Middle frontal gyrus (tissue), 1 donor: ENCODE measurements at regions not wholly inside any gene's neighbourhood (a gene's known extent, or its start where the extent isn't known, plus 50 kb on each side); places are given as distances from the start of the nearest gene placed in this dataset.
"Not testable (repeated sequence)": the region's sequence is repeated elsewhere in the genome, so short reads cannot be mapped to it uniquely, and the experiment has no call there.

Experiments used
- DNase-seq: peaks from one replicate; pipeline ENCODE4 v3.0.0-alpha.2; 2015; ENCODE audit warnings: low spot score; ENCODE audit errors: extremely low spot score

DNA sequence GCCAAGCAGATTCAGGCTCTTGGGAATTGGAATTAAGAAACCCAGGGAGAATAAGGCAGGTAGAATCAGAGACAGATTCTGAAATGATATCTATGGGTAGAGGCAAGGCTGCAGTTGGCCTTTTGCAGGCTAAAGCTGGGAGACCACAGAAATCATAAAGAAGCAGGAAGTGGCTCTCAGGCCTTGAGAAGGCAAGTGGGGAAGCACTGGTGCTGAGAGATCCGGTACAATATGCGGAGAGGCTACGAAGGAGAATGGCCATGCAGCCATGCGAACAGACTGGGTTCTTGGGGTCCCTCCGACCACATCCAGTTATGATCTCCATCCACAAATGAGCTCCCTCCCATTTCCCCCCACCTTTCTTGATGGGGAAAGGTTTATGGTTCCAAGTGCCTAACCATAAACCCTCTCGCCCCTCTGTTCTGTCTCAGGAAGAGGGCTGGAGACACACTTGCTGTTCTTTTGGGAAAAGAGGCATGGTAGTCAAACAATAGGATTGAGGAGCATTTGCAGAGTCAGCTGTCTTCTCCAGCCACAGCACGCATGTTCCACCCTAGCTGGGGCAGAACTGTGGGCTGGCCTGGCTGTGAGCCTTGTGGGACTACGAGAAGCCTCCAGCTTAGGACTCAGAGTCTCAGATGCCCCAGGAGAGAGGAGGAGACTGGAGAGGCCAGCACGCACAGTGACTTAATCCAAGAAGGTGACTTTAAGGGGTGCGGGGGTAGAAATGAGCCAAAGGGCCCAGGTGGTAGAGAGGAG, 99.6 kb downstream of the RPLP1 start:
- no peak for DNase-seq

DNA sequence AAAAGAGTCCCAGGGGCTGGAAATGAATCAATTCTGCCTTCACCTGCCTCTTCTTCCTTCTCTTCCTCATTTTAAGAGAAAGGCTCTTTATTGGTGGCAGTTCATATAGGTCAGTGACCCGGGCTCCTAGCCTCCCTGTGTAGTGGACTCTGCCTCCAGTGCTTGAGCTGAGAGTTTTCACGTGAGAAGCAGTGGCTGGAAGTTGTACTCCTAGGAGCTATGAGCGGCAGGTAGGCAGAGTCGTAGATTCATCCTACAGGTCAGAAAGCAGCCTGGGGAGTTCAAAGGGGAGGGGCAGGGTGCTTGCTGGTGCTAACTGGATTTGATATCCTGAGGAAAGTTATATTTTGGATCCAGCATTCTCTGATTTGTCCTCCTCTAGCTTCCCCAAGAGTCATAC, 101.1 kb downstream of the RPLP1 start:
- no peak for DNase-seq

DNA sequence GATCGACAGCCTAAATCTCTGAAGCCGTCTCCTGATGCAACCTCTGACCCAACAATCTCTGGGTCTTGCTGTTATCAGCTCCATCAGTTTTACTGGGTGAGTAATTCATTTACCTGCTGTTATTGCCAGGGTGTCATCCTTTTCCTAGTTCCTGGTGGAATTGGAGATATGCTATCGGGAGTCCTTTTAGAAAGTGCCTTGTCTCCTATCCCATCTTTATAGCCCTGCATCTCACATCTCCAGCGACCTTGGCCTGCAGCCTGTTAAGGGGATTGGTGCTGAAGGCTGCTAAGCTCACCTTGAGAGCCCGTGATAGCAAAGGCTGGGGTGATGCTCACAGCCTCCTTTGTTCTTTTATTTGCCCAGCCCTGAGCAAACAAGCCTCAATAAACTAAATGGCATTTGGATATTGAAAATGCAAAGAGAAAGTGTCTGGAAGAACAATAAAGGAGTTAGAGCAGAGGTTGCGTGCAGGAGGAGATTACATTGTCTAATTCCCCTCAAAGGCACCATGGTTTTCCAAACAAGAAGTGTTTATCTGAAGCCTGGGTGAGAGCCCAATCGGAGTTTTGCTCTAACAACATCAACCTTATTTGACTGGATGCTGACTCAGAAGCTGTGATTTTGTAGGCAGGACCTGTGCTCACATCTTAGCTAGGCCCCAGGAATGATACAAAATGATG, 101.8 kb downstream of the RPLP1 start:
- DNase-seq = no peak

DNA sequence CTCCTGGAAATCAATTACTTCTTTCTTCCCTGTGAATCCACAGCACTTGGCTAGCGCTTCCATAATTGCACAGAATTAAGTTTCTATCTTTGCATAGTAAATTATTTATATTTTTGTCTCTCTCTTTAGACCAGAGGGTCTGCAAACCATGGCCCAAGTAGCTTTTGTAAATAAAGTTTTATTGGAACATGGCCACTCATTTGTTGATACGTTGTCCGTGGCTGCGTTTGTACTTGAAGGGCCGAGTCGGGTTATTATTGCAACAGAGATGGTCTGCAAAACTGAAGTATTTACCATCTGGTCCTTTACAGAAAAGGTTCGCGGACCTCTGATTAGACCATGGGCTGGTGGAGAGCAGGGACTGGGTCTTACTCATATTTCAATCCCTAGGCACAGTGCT, 102.5 kb downstream of the RPLP1 start:
- no peak for DNase-seq

DNA sequence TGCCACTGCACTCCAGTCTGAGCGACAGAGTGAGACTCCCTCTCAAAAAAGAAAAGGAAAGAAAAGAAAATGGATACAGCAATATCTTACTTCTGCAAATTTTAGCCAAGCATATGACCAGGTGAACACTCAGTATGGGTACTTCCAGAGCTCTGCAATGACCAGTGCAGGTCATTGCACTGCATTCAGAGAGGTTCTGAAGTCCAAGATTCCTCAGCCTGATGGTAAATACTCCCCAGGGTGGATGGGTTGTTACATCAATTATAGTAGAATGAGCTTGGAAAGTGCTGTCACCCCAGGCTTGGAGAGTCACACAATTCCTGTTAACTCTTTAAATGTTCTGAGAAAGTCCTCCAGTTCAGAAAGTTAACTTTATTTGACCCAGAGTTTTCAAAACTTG, 103.7 kb downstream of the RPLP1 start:
- DNase-seq = no peak

DNA sequence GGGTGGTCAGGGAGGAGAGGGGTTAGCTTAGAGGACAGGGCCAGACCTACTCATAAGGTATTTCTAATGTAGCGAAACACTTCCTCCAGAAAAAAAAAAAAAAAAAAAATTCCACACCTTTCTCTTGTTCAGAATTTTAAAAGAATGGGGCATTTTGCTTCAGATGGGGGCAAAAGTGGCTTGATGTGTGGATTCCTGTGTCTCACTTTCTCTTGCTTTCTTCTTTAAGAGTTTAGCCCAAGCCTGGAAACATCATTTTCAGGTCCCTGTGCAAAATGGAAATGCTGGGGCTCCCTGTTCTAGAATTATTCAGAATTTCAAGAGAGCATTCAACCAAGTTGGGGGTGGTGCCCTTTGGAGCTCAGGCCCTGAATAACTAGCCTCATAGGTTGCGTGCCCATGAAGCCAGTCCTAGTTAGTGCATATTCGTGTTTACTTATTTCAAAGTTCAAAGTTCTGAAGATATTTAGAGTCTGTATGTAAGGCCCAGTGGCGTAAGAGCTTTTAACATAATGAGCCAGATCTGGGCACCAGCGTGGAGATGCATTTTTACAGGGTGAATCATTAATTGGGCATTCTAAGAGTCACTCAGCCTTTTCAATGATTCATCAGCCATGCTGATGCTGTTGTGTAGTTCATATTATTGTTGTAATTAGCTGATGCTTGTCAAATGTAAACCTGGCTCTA, 104.5 kb downstream of the RPLP1 start:
- DNase-seq = no peak

DNA sequence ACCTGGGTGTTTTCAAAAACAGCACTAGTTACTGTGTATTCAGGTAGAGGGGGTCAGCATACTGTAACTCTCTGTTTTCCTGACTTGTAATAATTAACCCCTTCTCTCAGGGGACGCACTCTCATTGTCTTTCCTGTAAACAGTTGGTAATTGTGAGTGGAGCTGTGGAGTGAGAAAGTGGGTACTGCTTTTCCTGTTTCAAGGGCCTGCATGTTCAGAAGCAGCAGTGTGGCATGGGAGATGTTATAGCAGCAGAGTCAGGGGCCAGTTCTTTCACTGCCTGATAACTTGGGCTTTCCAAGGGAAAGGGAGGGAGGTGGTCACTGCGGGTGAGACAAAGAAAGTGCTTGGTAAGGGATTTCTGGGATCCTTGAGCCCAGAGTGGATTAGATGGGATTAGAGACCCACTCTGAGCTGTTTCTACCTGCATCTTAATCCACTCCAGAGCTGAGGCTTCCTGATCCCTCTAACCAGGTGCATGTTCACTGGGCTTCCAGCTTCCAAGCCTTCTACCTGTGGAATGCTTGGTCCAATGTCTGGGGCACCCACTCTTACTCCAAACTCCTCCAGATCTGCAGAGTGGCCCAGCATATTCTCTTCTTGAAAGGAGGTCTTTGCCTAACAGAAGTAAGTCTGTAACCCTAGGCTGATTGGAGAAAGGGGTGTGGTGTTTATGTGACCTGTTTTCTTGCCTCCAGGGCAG, 105.2 kb downstream of the RPLP1 start:
- no peak for DNase-seq

DNA sequence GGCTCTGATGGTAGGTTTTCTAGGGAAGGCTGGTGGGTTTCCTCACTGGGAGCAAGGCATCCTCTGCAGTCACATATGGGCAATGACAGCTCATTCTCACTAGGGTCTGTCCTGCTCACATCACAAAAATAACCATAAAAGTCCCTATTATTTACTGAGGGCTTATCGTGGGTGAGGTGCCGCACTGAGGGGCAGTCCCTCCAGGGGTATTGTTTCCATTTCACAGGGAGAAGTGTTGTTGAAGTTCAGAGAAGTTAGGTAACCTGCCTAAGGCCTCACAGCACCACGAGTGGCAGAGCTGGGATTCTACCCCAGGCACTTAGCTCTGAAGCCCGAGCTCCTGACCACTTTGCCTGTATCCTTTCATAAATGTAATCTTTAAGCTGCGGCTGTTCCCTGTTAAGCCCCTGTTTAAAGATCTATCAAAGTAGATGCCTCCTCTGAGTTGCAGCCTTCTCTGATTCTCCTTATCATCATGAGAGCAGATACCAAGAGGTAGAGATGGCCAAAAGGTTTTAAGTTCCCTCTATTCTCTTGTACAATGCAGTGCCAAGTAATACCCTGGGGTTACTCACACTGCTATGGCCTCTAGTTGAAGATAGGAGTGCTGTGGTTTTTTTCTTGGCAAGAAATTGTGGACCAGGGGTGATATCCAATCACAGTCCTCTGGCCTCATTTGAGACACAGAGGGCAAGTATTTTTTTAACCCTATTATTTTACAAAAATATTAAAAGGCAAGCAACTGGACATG, 107.0 kb downstream of the RPLP1 start:
- no peak for DNase-seq

DNA sequence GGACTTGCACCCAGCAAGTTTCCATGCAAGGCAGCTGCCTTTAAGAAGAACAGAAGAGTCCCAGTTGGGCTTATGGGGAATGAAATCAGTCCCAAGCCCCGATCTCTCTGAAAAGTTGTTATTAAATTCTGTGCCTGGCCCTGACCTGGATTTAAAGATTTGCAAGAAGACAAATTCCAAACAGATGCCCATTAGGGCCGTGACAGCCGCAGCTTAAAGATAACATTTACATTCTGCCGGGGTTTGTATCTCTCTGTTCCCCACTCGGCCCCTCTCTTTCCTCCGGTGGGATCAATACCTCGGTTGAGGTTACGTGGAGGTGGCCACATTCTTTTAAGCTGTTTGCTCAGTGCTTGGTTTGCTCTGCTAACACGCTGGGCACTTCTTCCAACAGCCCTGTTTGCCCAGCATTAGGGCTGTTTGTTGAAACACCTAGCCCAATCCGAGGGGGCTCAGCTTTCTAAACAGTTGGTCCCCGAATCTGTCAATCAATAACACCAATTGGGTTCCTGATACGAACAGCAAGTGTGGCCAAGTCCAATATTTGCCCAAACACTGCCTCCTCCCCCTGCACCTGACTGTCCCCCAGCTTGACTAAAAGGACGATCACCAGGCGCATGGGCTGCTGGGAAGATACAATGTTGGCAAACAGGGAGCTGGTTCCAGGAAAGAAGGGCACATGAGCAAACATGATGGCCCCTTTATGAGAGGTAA, 108.6 kb downstream of the RPLP1 start:
- DNase-seq = no peak

DNA sequence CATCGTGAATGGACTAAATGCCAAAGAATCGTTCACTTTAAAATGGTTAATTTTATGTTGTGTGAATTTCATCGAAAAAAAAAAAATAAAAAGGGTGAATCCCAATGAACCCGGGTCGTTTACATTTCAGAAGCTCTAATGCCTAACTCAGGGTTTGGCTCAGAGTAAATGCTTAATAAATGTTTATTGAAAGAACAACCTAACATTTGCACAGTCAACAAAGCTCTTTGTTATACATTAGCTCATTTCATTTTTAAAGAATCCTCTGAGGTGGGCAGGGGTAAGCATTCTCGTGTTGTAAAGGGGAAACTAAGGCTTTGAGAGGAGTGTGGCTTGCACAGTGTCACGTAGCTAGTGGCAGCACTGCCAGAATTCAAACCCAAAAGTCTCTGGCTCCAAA, 109.5 kb downstream of the RPLP1 start:
- DNase-seq = no peak

DNA sequence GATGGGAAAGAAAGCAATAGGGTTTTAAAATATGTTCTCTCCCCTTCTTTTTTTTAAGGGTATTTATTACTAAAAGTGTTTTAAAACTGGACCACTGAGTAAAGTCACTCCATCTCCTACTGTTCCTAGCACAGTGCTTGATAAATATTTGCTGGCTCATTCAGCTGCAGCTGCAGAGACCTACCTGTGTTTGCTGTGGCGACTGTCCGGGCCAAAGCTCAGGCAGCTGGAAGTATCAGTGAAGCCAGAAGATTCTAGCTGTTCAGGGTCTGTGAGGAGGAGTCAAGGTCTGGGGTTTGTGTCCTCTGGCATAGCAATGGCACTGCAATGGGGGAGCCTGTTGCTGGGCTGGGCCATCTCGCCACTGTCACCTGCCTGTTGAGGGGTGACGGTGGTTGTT, 109.9 kb downstream of the RPLP1 start:
- no peak for DNase-seq

DNA sequence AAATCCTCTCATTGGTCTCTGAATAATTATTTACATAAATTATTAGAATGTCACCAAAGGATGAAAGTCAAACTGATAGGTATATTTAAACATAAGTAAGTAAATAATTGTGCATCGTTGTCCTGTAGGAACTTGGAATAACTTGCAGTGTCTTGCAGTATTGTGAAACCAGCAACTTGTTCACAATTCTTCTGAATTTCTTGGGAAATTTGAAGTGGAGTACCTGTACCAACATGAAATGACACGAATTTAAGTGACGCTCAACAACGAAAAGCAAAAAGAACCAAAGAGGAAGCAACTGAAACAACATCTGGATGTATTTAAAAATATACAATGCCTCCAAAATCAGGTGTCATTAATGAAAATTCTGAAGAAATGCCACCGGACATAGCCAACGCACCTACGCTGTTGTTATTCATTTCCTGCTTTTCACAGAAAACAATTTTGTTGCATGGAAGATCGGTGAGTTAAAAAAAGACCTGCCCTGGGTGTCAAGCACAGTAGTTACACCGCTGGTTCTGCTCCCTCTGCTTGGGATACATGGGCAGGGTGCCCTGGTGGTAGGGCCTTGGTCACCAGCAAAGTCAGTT, 112.5 kb downstream of the RPLP1 start:
- DNase-seq = no peak

DNA sequence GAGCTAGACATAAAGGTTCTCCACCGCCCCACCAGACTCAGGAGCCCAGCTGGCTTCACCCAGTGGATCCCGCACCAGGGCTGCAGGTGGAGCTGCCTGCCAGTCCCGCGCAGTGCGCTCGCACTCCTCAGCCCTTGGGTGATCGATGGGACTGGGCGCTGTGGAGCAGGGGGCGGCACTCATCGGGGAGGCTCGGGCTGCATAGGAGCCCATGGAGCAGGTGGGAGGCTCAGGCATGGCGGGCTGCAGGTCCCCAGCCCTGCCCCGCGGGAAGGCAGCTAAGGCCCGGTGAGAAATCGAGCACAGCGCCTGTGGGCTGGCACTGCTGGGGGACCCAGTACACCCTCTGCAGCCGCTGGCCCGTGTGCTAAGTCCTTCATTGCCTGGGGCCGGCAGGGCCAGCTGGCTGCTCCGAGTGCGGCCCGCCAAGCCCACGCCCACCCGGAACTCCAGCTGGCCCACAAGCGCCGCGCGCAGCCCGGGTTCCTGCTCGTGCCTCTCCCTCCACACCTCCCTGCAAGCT, 114.7 kb downstream of the RPLP1 start:
- DNase-seq = not testable (repeated sequence)

DNA sequence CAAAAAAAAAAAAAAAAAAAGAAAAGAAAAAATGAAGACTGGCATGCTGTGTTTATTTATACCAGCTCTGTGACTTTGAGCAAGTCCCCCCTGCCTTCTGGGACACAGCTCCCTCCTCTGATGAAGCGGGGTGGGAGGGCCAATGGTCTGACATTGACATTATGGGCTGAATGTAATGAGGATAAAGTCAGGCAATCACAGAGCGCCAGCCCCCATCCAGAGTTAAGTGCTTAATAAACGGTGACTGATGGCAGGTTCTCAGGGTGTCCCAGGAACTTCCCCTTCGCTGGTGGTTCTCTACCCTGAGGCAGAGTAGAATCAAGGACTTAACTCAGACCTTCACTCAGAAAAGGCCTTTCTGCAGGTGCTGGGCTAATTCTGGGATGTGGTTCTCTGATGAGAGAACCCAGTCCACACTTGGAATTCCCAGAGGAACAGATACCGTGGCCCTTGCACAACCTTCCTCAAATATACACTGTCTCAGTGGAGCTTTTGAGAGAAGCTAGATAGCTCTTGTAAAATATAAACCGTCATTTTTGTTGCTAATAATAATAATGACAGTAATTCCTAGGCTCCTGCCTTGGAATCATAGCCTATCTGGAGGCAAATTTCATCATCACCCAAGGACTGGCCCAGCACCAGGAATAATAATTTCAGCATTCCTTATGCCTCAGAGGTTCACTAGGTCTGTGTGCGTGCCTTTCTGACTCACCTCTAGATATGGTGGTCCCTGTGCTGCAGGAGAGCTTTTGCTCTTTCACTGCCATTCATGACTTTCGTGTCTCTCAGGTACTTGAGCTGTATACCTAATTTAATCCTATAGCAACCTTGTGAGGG, 115.8 kb downstream of the RPLP1 start:
- no peak for DNase-seq

DNA sequence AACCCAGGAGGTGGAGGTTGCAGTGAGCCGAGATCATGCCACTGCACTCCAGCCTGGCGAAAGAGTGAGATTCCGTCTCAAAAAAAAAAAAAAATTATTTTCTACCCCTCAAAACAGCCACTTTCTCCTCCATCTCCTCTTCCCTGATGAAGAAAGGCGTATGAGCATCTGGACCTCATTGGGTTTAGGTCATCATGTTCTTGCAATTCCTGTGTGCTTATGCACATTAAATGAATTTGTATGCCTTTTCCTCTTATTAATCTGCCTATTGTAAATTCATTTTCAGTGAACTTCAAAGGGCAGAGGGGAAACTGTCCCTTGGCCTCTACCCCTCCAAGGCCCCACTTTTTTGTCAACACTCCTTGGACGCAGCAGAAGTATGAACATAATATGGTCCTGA, 117.8 kb downstream of the RPLP1 start:
- DNase-seq = no peak

DNA sequence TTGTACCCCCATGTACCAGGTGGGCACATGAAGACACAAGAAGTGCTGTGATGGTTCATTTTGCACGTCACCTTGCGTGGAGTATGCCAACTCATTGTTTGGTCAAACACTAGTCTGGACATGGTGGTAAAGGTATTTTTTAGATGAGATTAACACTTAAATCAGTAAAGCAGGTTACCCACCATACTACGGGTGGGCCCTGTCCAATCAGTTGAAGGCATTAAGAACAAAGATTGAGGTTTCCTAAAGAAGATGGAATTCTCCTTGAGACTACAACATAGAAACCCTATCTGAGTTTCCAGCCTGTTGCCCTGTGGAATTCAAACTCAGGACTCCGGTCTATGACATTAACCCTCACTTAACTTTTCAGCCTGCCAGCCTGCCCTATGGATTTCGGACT, 118.4 kb downstream of the RPLP1 start:
- no peak for DNase-seq

DNA sequence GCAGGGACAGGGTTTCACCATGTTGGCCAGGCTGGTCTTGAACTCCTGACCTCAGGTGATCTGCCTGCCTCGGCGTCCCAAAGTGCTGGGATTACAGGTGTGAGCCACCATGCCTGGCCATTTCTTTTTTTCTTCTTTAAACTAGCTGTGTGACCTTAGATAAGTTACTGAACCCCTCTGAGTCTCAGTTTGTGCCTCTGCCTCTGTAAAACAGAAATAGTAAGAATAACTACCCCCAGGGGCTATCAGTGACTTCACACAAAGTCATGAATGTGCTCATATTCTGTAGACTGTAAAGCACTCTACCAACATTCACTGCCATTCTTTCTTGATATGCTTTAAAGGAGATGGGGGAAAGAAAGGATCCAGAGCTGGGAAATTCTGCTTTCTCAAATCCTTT, 120.7 kb downstream of the RPLP1 start:
- not testable (repeated sequence) for DNase-seq

DNA sequence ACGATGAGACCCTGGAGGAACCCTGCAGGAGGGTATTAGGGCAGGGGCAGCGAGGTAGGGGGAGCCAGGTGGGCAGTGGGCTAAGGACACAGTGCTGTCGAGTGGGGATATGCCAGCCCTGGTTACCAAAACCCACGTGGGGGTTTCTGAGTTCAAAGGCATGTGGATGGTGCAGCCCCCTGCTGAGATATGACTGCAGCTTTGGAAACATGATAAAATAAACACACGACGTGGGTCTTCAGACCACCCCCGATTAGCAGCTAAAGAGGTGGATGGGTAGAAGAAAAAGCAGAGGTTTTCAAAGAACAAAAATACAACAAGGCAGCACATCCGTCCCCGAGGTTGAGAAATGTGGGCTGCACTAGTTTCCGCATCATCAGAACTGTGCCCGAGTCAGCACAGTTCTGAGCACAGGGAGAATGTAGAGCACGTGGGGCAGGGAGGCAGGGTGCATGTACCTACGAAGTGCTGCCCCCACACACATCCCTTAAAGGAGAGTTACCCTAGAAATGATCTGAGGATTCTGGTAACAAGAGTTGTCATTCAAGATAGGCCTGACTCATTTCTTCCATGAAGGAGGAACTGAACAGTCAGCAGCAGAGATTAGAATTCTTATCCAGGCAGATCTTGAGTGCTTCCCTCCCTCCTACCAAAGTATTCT, 121.3 kb downstream of the RPLP1 start:
- no peak for DNase-seq

DNA sequence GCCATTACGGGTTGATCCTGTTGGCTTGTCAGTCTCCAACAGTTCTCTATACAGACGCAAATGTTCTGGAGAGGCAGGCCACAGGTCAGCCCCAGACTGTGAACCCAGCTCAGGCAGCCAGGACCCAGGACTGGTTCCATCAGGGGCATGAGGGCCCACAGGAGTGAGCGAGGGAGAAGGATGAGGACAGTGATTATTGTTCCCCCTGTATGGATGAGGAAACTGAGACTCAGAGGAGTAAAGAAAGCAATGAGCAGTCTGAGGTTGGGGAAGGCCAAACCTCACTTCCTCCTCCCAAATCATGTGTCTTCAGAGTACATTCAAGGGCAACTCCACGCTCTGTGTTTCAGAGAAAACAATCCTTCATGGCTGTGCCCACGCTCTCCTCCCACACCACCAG, 121.9 kb downstream of the RPLP1 start:
- no peak for DNase-seq
